NB4 (cell line): ENCODE measurements at regions not wholly inside any gene's neighbourhood (a gene's known extent, or its start where the extent isn't known, plus 50 kb on each side); places are given as distances from the start of the nearest gene placed in this dataset.

Experiments used
- MYC ChIP-seq: IDR thresholded peaks from 2 replicates; pipeline ENCODE4 v1.6.1; 2011; ENCODE audit warnings: low read depth, low read length
- TF ChIP-seq, protein P1 (sequence below): IDR thresholded peaks from one replicate; pipeline ENCODE4 v1.5.1; 2012; ENCODE audit warnings: low read depth, low read length

- TF ChIP-seq, protein P1, sequence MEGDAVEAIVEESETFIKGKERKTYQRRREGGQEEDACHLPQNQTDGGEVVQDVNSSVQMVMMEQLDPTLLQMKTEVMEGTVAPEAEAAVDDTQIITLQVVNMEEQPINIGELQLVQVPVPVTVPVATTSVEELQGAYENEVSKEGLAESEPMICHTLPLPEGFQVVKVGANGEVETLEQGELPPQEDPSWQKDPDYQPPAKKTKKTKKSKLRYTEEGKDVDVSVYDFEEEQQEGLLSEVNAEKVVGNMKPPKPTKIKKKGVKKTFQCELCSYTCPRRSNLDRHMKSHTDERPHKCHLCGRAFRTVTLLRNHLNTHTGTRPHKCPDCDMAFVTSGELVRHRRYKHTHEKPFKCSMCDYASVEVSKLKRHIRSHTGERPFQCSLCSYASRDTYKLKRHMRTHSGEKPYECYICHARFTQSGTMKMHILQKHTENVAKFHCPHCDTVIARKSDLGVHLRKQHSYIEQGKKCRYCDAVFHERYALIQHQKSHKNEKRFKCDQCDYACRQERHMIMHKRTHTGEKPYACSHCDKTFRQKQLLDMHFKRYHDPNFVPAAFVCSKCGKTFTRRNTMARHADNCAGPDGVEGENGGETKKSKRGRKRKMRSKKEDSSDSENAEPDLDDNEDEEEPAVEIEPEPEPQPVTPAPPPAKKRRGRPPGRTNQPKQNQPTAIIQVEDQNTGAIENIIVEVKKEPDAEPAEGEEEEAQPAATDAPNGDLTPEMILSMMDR = no peak
- no peak for TF ChIP-seq MYC
These were observed 1403.1 kb downstream of the HACE1 start for GRCh38 chr6:103456652-103457051.
